H1 (cell line): ENCODE measurements at regions not wholly inside any gene's neighbourhood (a gene's known extent, or its start where the extent isn't known, plus 50 kb on each side); places are given as distances from the start of the nearest gene placed in this dataset.

Experiments
- CTCF ChIA-PET: fragments of 300-600 bp; sonication (Branson Sonifier 250); formaldehyde crosslinking; loops from one replicate; lab custom pipeline; 2021; ENCODE audit not compliant: partially characterized antibody; lab: Charles Lee
- POLR2A ChIA-PET: fragments of 300-600 bp; sonication (Branson Sonifier 250); formaldehyde crosslinking; loops from one replicate; lab custom pipeline; 2021; ENCODE audit warnings: inconsistent platforms; ENCODE audit not compliant: partially characterized antibody; lab: Charles Lee
- DNase-seq, 2 experiments: peaks; one replicate each; pipeline versions ENCODE4 v3.0.0 to v3.0.0-alpha.2; 2010 to 2022; ENCODE audit warnings: low spot score in 2 of 2, low read depth in 1 of 2, mixed read lengths in 1 of 2
- FAIRE-seq: peaks from 2 replicates; lab custom pipeline; 2011; peaks lifted over from hg19 to GRCh38; lab: Jason Lieb, UNC
- H2AFZ ChIP-seq: 2 replicates; pipeline ENCODE4 v1.8.1; 2012; ENCODE audit warnings: low read length, inconsistent platforms
- H2AK5ac ChIP-seq: 2 replicates; pipeline ENCODE4 v1.6.1; 2013; ENCODE audit warnings: low read depth, low read length
- H2BK120ac ChIP-seq: replicated peaks from 2 replicates; pipeline ENCODE3; 2013; ENCODE audit warnings: low read depth, low read length, inconsistent platforms
- H2BK12ac ChIP-seq: 2 replicates; pipeline ENCODE4 v1.6.1; 2013; ENCODE audit warnings: low read depth, low read length
- H2BK15ac ChIP-seq: 2 replicates; pipeline ENCODE4 v1.6.1; 2013; ENCODE audit warnings: low read length
- H2BK20ac ChIP-seq: 2 replicates; pipeline ENCODE4 v1.6.1; 2013; ENCODE audit warnings: low read length
- H2BK5ac ChIP-seq: 2 replicates; pipeline ENCODE4 v1.6.1; 2013; ENCODE audit warnings: low read depth, low read length
- H3K14ac ChIP-seq: 2 replicates; pipeline ENCODE4 v1.6.1; 2013; ENCODE audit warnings: inconsistent platforms; ENCODE audit not compliant: insufficient read length
- H3K18ac ChIP-seq: 2 replicates; pipeline ENCODE4 v1.6.1; 2013; ENCODE audit warnings: low read length; ENCODE audit errors: extremely low read depth
- H3K23ac ChIP-seq: 2 replicates; pipeline ENCODE4 v1.6.1; 2013; ENCODE audit warnings: inconsistent platforms; ENCODE audit not compliant: insufficient read length
- H3K23me2 ChIP-seq: 2 replicates; pipeline ENCODE4 v1.6.1; 2013; ENCODE audit warnings: low read depth, low read length
- H3K27ac ChIP-seq: 2 replicates; pipeline ENCODE4 v1.6.1; 2011; ENCODE audit warnings: low read depth, low read length, inconsistent platforms
- H3K27me3 ChIP-seq, 4 experiments: replicated peaks in 1 of 4; 1 replicate in 1 of 4; 2 replicates in 3 of 4; pipeline versions ENCODE4 v1.6.1 to v1.8.1; 2011 to 2013; ENCODE audit warnings: low read length in 3 of 4, mild to moderate bottlenecking in 3 of 4, inconsistent platforms in 2 of 4, mixed read lengths in 2 of 4, moderate library complexity in 1 of 4; ENCODE audit not compliant: control insufficient read depth in 3 of 4, insufficient read depth in 3 of 4; ENCODE audit errors: extremely low read depth in 1 of 4
- H3K36me3 ChIP-seq, 4 experiments: 2 replicates each; pipeline versions ENCODE4 v1.6.1 to v1.8.1; 2011 to 2013; ENCODE audit warnings: mild to moderate bottlenecking in 4 of 4, low read length in 3 of 4, moderate library complexity in 2 of 4, control low read depth in 1 of 4, inconsistent platforms in 1 of 4; ENCODE audit not compliant: insufficient read depth in 4 of 4, control insufficient read depth in 2 of 4
- H3K4ac ChIP-seq: replicated peaks from 2 replicates; pipeline ENCODE3; 2013; ENCODE audit warnings: low read length, low read depth, mixed read lengths, inconsistent platforms; ENCODE audit not compliant: insufficient read length
- H3K4me1 ChIP-seq, 4 experiments: replicated peaks in 1 of 4; 1 replicate in 1 of 4; 2 replicates in 3 of 4; pipeline versions ENCODE4 v1.6.1 to v1.8.1; 2011 to 2013; ENCODE audit warnings: low read length in 3 of 4, inconsistent platforms in 2 of 4, mixed read lengths in 1 of 4; ENCODE audit not compliant: insufficient read depth in 4 of 4, control insufficient read depth in 3 of 4
- H3K4me2 ChIP-seq, 2 experiments: 2 replicates each; pipeline versions ENCODE4 v1.6.1 to v1.8.1; 2011 to 2013; ENCODE audit warnings: low read depth in 2 of 2, low read length in 2 of 2, control low read depth in 1 of 2, inconsistent platforms in 1 of 2, mild to moderate bottlenecking in 1 of 2; ENCODE audit not compliant: insufficient read depth in 1 of 2
- H3K4me3 ChIP-seq, 4 experiments: fragments of 200-600, 300-600 bp in 1 of 4; sonication (generic), shearing (Covaris generic), sonication (Bioruptor Twin) in 1 of 4; 2 replicates each; pipeline versions ENCODE4 v1.5.1 to v1.8.1; 2011 to 2016; ENCODE audit warnings: low read length in 4 of 4, low read depth in 3 of 4, control low read depth in 2 of 4, inconsistent platforms in 2 of 4, mild to moderate bottlenecking in 2 of 4, mixed read lengths in 1 of 4, moderate library complexity in 1 of 4; ENCODE audit not compliant: insufficient read depth in 2 of 4; ENCODE audit errors: extremely low read depth in 1 of 4
- H3K56ac ChIP-seq: replicated peaks from 2 replicates; pipeline ENCODE3; 2013; ENCODE audit warnings: low read depth, mild to moderate bottlenecking, mixed read lengths, low read length, inconsistent platforms; ENCODE audit not compliant: insufficient read length
- H3K79me1 ChIP-seq: 2 replicates; pipeline ENCODE4 v1.6.1; 2013; ENCODE audit warnings: low read depth, low read length, control low read depth
- H3K79me2 ChIP-seq, 2 experiments: 2 replicates each; pipeline versions ENCODE4 v1.6.1 to v1.8.1; 2012 to 2013; ENCODE audit warnings: low read length in 2 of 2, mild to moderate bottlenecking in 2 of 2, inconsistent platforms in 1 of 2; ENCODE audit not compliant: insufficient read depth in 2 of 2, control insufficient read depth in 1 of 2
- H3K9ac ChIP-seq, 4 experiments: replicated peaks in 1 of 4; 1 replicate in 1 of 4; 2 replicates in 3 of 4; pipeline versions ENCODE4 v1.6.1 to v1.8.1; 2011 to 2013; ENCODE audit warnings: low read depth in 3 of 4, low read length in 3 of 4, control low read depth in 2 of 4, mild to moderate bottlenecking in 2 of 4, moderate library complexity in 2 of 4, inconsistent platforms in 1 of 4; ENCODE audit errors: extremely low read depth in 1 of 4
- H3K9me3 ChIP-seq, 2 experiments: 2 replicates each; pipeline versions ENCODE4 v1.6.1 to v1.8.1; 2012 to 2013; ENCODE audit warnings: mild to moderate bottlenecking in 2 of 2, moderate library complexity in 2 of 2, control low read depth in 1 of 2, inconsistent platforms in 1 of 2, low read depth in 1 of 2, low read length in 1 of 2, mixed read lengths in 1 of 2; ENCODE audit not compliant: insufficient read depth in 2 of 2
- H4K20me1 ChIP-seq, 2 experiments: replicated peaks in 1 of 2; 2 replicates each; pipeline versions ENCODE3 to v1.8.1; 2011 to 2013; ENCODE audit warnings: inconsistent platforms in 2 of 2, low read length in 2 of 2, mild to moderate bottlenecking in 1 of 2; ENCODE audit not compliant: insufficient read depth in 2 of 2, control insufficient read depth in 1 of 2
- H4K5ac ChIP-seq: 2 replicates; pipeline ENCODE4 v1.6.1; 2013; ENCODE audit warnings: low read length, low read depth, mixed read lengths, inconsistent platforms; ENCODE audit not compliant: insufficient read length
- H4K8ac ChIP-seq: 2 replicates; pipeline ENCODE4 v1.8.0; 2013; ENCODE audit warnings: mild to moderate bottlenecking, moderate library complexity, low read length, inconsistent platforms; ENCODE audit not compliant: insufficient read depth; ENCODE audit errors: extremely low read depth
- H4K91ac ChIP-seq: replicated peaks from 2 replicates; pipeline ENCODE3; 2013; ENCODE audit warnings: low read length, mixed read lengths, inconsistent platforms; ENCODE audit not compliant: insufficient read length
- RBBP5 ChIP-seq: IDR thresholded peaks from 2 replicates; pipeline ENCODE4 v1.7.1; 2012; ENCODE audit warnings: low read depth, mild to moderate bottlenecking, inconsistent platforms, low read length, moderate library complexity, borderline replicate concordance
- SP1 ChIP-seq: IDR thresholded peaks from 2 replicates; pipeline ENCODE4 v1.6.1; 2011; ENCODE audit warnings: low read depth, low read length
- SRF ChIP-seq: IDR thresholded peaks from 2 replicates; pipeline ENCODE4 v1.6.1; 2011; ENCODE audit warnings: mild to moderate bottlenecking, low read depth, low read length, moderate library complexity
- YY1 ChIP-seq: IDR thresholded peaks from 2 replicates; pipeline ENCODE4 v1.6.1; 2011; ENCODE audit warnings: low read depth, mild to moderate bottlenecking, low read length
- WGBS, 2 experiments: shearing (Covaris generic) in 1 of 2; methylation state at CpG; one replicate each; pipeline versions ENCODE4 v1.1.6 to v1.1.7; 2013 to 2015; ENCODE audit warnings: low lambda C conversion rate in 2 of 2, mixed read lengths in 2 of 2, inconsistent platforms in 1 of 2, low coverage in 1 of 2, missing lambda C conversion rate in 1 of 2; ENCODE audit not compliant: insufficient replicate concordance in 2 of 2, insufficient coverage in 1 of 2, insufficient read length in 1 of 2; ENCODE audit errors: extremely low coverage in 1 of 2, missing lambda C conversion rate in 1 of 2; 5-methylcytosine and 5-hydroxymethylcytosine counted together

DNA sequence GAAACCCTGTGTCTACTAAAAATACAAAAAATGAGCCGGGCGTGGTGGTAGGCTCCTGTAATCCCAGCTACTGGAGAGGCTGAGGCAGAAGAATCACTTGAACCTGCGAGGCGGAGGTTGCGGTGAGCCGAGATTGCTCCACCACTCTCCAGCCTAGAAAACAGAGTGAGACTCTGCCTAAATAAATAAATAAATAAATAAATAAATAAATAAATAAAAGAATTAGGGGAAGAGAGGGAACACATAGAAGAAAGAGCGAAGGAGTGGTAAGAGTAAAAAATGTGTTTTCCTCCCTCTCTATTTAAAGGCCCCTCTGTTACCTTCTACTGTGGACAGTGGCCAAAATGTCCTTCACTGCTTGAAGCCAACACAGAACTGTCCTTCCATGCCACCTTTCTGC lies 103.9 kb upstream of the SOX21 start:
- POLR2A ChIA-PET: no interaction called here
- Histone ChIP-seq H3K27ac (no peak overlapping the region), H3K4ac (no peak overlapping the region), H2AK5ac (no peak overlapping the region), H2BK12ac (no peak overlapping the region), H2BK5ac (no peak overlapping the region), H2BK120ac (no peak overlapping the region), H4K20me1 (no peaks in the 10 kb centered on the region), H3K4me2 (no peak overlapping the region), H3K36me3 (no peaks in the 10 kb centered on the region), H3K23ac (no peak overlapping the region), H4K5ac (no peak overlapping the region), H2AFZ (no peak overlapping the region), H3K23me2 (no peaks in the 10 kb centered on the region), H3K27me3 (no peaks in the 10 kb centered on the region), H2BK20ac (no peak overlapping the region), H3K56ac (no peak overlapping the region), H4K91ac (no peak overlapping the region), H3K18ac (no peak overlapping the region), H3K14ac (no peak overlapping the region), H3K79me1 (no peaks in the 10 kb centered on the region), H3K9me3 (no peaks in the 10 kb centered on the region), H3K4me1 (no peaks in the 10 kb centered on the region), H2BK15ac (no peak overlapping the region), H3K4me3 (no peak overlapping the region), H3K79me2 (no peaks in the 10 kb centered on the region), H3K9ac (no peak overlapping the region), H4K8ac (no peak overlapping the region)
- CTCF ChIA-PET: interaction anchor here (1.8 to 1.9 kb wide), 2 partner anchors 10 to 21 kb away, joined by 3 to 5 read pairs; no protein-coding TSS in a partner anchor
- WGBS, 2 experiments: 92% methylated on average over 7 of the region's 7 CpGs; no CpG with 5 or more reads in 1 of the 2 experiments
- no peak for DNase-seq
- no peak for FAIRE-seq
- TF ChIP-seq SP1 (no peak), YY1 (no peak), RBBP5 (no peak), SRF (no peak)
